DND-41 (cell line): ENCODE measurements at regions not wholly inside any gene's neighbourhood (a gene's known extent, or its start where the extent isn't known, plus 50 kb on each side); places are given as distances from the start of the nearest gene placed in this dataset.

Source experiments
- ATAC-seq: fragments of 200-7000 bp; cut with Tn5 transposase; 3 replicates; pipeline ENCODE4 v1.9.1; 2021; ENCODE audit warnings: low read depth; ENCODE audit not compliant: insufficient read depth
- DNase-seq: peaks from one replicate; pipeline ENCODE4 v3.0.0-alpha.2; 2020
- H2AFZ ChIP-seq: 2 replicates; pipeline ENCODE4 v1.6.0; 2012; ENCODE audit warnings: low read depth, low read length
- H3K27ac ChIP-seq: 2 replicates; pipeline ENCODE4 v1.5.1; 2012; ENCODE audit warnings: low read length, inconsistent platforms
- H3K27me3 ChIP-seq: fragments of 200-600 bp; sonication (generic); 2 replicates; pipeline ENCODE4 v1.6.0; 2012; ENCODE audit warnings: low read length, mild to moderate bottlenecking, inconsistent platforms; ENCODE audit not compliant: insufficient read depth, poor library complexity
- H3K36me3 ChIP-seq: 2 replicates; pipeline ENCODE4 v1.5.1; 2012; ENCODE audit warnings: low read length, inconsistent platforms; ENCODE audit not compliant: insufficient read depth
- H3K4me1 ChIP-seq: 2 replicates; pipeline ENCODE4 v1.5.1; 2012; ENCODE audit warnings: mild to moderate bottlenecking, low read length; ENCODE audit not compliant: insufficient read depth
- H3K4me2 ChIP-seq: 2 replicates; pipeline ENCODE4 v1.6.0; 2012; ENCODE audit warnings: mild to moderate bottlenecking, moderate library complexity, low read length, inconsistent platforms; ENCODE audit not compliant: insufficient read depth
- H3K4me3 ChIP-seq, 2 experiments: fragments of 200-600 bp in 1 of 2; shearing (Covaris generic) in 1 of 2; 2 replicates each; pipeline ENCODE4 v1.5.1; 2012 to 2016; ENCODE audit warnings: inconsistent platforms in 2 of 2, low read length in 2 of 2, mild to moderate bottlenecking in 2 of 2, low read depth in 1 of 2, moderate library complexity in 1 of 2
- H3K79me2 ChIP-seq: 2 replicates; pipeline ENCODE4 v1.6.0; 2012; ENCODE audit warnings: low read length, inconsistent platforms; ENCODE audit not compliant: insufficient read depth
- H3K9ac ChIP-seq: 2 replicates; pipeline ENCODE4 v1.6.0; 2012; ENCODE audit warnings: low read depth, mild to moderate bottlenecking, inconsistent platforms, low read length, moderate library complexity
- H3K9me3 ChIP-seq: 2 replicates; pipeline ENCODE4 v1.5.1; 2012; ENCODE audit warnings: low read length, moderate library complexity, mild to moderate bottlenecking, inconsistent platforms; ENCODE audit not compliant: insufficient read depth, severe bottlenecking
- H4K20me1 ChIP-seq: 2 replicates; pipeline ENCODE4 v1.6.0; 2012; ENCODE audit warnings: low read length; ENCODE audit not compliant: insufficient read depth
- EZH2 ChIP-seq: IDR thresholded peaks from 3 replicates; pipeline ENCODE4 v1.6.1; 2012; ENCODE audit warnings: borderline replicate concordance, low read depth, mild to moderate bottlenecking, moderate library complexity, low read length, inconsistent platforms; ENCODE audit not compliant: severe bottlenecking
- TF ChIP-seq, protein P1 (sequence below): IDR thresholded peaks from 2 replicates; pipeline ENCODE4 v1.5.1; 2012; ENCODE audit warnings: borderline replicate concordance, low read length, moderate library complexity, mild to moderate bottlenecking; ENCODE audit not compliant: poor library complexity, severe bottlenecking; ENCODE audit errors: extremely low read depth

DNA sequence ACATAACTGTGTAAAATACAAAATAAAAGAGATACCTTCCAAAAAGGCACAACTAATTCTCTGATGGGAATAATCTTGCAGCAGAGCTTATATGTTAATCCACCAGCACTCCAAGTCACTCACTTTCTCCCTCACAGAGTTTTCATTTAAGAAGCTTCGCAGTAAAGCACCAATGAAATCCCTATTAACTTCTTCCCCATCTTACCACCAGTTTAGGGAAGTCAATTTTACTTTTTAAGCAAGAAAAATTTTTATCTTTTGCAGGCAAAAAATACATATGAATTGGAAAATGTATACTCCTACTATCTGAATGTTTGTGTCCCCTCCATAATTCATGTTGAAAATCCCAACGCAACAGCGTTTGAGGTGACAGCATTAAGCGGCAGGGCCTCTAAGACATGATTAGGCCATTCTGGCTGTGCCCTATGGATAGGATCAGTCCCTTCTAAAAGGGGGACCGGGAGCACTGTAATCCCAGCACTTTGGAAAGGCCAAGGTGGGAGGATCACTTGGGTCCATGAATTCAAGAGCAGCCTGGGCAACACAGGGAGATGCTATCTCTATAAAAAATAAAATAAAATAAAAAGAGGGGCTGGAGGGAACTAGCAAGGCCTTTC lies 435.8 kb downstream of the SHQ1 start:
- no peaks in the 10 kb centered on the region for H3K4me1 ChIP-seq
- no peak overlapping the region for H3K9ac ChIP-seq
- ATAC-seq (no peak), DNase-seq (no peak)
- peaks cover 85% of the 10 kb centered on the region for H4K20me1 ChIP-seq
- H3K36me3 ChIP-seq = no peaks in the 10 kb centered on the region
- no peak overlapping the region for H2AFZ ChIP-seq
- no peak for TF ChIP-seq EZH2
- TF ChIP-seq, protein P1, sequence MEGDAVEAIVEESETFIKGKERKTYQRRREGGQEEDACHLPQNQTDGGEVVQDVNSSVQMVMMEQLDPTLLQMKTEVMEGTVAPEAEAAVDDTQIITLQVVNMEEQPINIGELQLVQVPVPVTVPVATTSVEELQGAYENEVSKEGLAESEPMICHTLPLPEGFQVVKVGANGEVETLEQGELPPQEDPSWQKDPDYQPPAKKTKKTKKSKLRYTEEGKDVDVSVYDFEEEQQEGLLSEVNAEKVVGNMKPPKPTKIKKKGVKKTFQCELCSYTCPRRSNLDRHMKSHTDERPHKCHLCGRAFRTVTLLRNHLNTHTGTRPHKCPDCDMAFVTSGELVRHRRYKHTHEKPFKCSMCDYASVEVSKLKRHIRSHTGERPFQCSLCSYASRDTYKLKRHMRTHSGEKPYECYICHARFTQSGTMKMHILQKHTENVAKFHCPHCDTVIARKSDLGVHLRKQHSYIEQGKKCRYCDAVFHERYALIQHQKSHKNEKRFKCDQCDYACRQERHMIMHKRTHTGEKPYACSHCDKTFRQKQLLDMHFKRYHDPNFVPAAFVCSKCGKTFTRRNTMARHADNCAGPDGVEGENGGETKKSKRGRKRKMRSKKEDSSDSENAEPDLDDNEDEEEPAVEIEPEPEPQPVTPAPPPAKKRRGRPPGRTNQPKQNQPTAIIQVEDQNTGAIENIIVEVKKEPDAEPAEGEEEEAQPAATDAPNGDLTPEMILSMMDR = no peak
- H3K4me3 ChIP-seq = no peak overlapping the region
- H3K79me2 ChIP-seq = peaks cover 100% of the 10 kb centered on the region
- H3K27ac ChIP-seq = no peak overlapping the region
- H3K9me3 ChIP-seq = no peaks in the 10 kb centered on the region
- no peaks in the 10 kb centered on the region for H3K27me3 ChIP-seq
- no peak overlapping the region for H3K4me2 ChIP-seq

DNA sequence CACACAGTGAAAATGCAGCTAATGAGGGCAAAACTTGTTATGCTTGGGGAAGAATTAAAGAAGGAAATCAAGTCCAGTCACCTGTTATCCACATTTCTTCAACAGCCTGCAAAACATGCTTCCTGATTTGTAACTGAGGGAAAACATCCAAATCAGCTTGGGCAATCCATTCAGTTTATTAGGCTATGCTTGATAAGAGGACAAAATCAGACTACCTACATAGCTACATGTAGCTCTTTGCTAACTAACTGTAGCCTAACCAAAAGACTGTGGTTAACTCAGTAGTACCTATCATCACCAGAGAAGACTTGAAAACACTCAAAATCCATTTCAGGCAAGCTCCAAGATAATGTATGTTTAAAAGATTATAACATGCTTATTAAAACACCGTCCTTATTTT lies 436.4 kb downstream of the SHQ1 start:
- TF ChIP-seq, protein P1 = no peak
- TF ChIP-seq EZH2 = no peak
- no peaks in the 10 kb centered on the region for H3K9me3 ChIP-seq

DNA sequence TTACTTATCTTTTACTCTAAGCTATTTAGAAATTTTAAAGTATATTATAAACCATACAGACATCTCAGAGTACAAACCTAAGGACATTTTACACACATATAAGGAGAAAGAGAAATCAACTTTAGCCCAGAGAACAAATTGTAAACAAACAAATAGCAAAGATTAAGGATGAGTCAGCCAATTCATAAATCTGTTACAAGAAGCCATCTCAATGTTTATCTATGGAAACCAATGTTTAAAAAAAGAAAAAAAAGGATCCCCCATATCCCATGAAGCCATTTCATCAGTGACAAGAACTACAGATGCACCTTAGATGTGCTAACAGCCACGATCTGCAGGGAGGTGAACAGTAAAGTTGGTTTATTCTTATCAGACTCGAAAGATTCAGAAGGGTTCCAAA lies 437.1 kb downstream of the SHQ1 start:
- no peak for ATAC-seq
- H3K36me3 ChIP-seq = no peaks in the 10 kb centered on the region
- peaks cover 100% of the 10 kb centered on the region for H3K79me2 ChIP-seq
- H2AFZ ChIP-seq = no peak overlapping the region
- H3K4me2 ChIP-seq = no peak overlapping the region
- peaks cover 92% of the 10 kb centered on the region for H4K20me1 ChIP-seq
- H3K27ac ChIP-seq = no peak overlapping the region
- no peaks in the 10 kb centered on the region for H3K4me1 ChIP-seq
- no peak overlapping the region for H3K4me3 ChIP-seq
- no peak for DNase-seq
- no peaks in the 10 kb centered on the region for H3K9me3 ChIP-seq
- H3K27me3 ChIP-seq = no peaks in the 10 kb centered on the region
- no peak overlapping the region for H3K9ac ChIP-seq
- TF ChIP-seq EZH2 = no peak
- TF ChIP-seq, protein P1 = no peak

More for the DNA sequence above, 436.4 kb downstream of the SHQ1 start:
- ATAC-seq = no peak
- Histone ChIP-seq H3K4me2 (no peak overlapping the region), H3K4me1 (no peaks in the 10 kb centered on the region), H3K4me3 (no peak overlapping the region), H3K27me3 (no peaks in the 10 kb centered on the region), H4K20me1 (peaks cover 91% of the 10 kb centered on the region), H3K79me2 (peaks cover 100% of the 10 kb centered on the region), H3K36me3 (no peaks in the 10 kb centered on the region), H3K9ac (no peak overlapping the region), H2AFZ (no peak overlapping the region), H3K27ac (no peak overlapping the region)
- no peak for DNase-seq
